Lower lobe of right lung (tissue), 2 donors: ENCODE measurements at regions not wholly inside any gene's neighbourhood (a gene's known extent, or its start where the extent isn't known, plus 50 kb on each side); places are given as distances from the start of the nearest gene placed in this dataset.

Experiments
- ATAC-seq, 2 donors: fragments of 200-7000 bp; cut with Tn5 transposase; one replicate each; pipeline ENCODE4 v1.9.1; 2020 to 2022; ENCODE audit warnings: mild to moderate bottlenecking in 2 of 2, moderate library complexity in 2 of 2
- DNase-seq: peaks from one replicate; pipeline ENCODE4 v3.0.0-alpha.2; 2020
- H3K27ac ChIP-seq: fragments of 200-600 bp; one replicate; pipeline ENCODE4 v1.8.0; 2022
- H3K27me3 ChIP-seq: fragments of 200-600 bp; one replicate; pipeline ENCODE4 v1.8.0; 2022; ENCODE audit warnings: low read depth
- H3K36me3 ChIP-seq: fragments of 200-600 bp; one replicate; pipeline ENCODE4 v1.8.0; 2022; ENCODE audit warnings: mild to moderate bottlenecking
- H3K4me1 ChIP-seq: fragments of 200-600 bp; one replicate; pipeline ENCODE4 v1.8.0; 2022
- H3K4me3 ChIP-seq: fragments of 200-600 bp; one replicate; pipeline ENCODE4 v1.8.0; 2022; ENCODE audit warnings: mild to moderate bottlenecking
- H3K9me3 ChIP-seq: fragments of 200-600 bp; one replicate; pipeline ENCODE4 v1.8.0; 2022
- intact Hi-C: fragments of 100-400 bp; cut with DNase I; formaldehyde crosslinking; loops from one replicate; pipeline ENCODE4 v1.11.0; 2022
- TF ChIP-seq, protein P1 (sequence below): fragments of 200-600 bp; IDR thresholded peaks from one replicate; pipeline ENCODE4 v1.8.0; 2022; ENCODE audit warnings: antibody characterized with exemption, mild to moderate bottlenecking
- donor health status: DM: no; HTN: yes; CAD: no; lungs with severe emphysema.

- no peak for ATAC-seq
- Histone ChIP-seq H3K27ac (no peak overlapping the region), H3K36me3 (no peaks in the 10 kb centered on the region), H3K4me3 (no peak overlapping the region), H3K4me1 (no peaks in the 10 kb centered on the region), H3K27me3 (no peaks in the 10 kb centered on the region), H3K9me3 (no peaks in the 10 kb centered on the region)
- TF ChIP-seq, protein P1, sequence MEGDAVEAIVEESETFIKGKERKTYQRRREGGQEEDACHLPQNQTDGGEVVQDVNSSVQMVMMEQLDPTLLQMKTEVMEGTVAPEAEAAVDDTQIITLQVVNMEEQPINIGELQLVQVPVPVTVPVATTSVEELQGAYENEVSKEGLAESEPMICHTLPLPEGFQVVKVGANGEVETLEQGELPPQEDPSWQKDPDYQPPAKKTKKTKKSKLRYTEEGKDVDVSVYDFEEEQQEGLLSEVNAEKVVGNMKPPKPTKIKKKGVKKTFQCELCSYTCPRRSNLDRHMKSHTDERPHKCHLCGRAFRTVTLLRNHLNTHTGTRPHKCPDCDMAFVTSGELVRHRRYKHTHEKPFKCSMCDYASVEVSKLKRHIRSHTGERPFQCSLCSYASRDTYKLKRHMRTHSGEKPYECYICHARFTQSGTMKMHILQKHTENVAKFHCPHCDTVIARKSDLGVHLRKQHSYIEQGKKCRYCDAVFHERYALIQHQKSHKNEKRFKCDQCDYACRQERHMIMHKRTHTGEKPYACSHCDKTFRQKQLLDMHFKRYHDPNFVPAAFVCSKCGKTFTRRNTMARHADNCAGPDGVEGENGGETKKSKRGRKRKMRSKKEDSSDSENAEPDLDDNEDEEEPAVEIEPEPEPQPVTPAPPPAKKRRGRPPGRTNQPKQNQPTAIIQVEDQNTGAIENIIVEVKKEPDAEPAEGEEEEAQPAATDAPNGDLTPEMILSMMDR = no peak
- intact Hi-C loops = no loop called here
- no peak for DNase-seq
Measured at GRCh38 chr17:13442361-13442760, 159.4 kb downstream of the HS3ST3A1 start.

- Histone ChIP-seq H3K36me3 (no peaks in the 10 kb centered on the region), H3K4me3 (no peak overlapping the region), H3K9me3 (no peaks in the 10 kb centered on the region), H3K27me3 (no peaks in the 10 kb centered on the region), H3K4me1 (no peaks in the 10 kb centered on the region), H3K27ac (no peak overlapping the region)
- DNase-seq = no peak
- TF ChIP-seq, protein P1 = no peak
- no peak for ATAC-seq
- intact Hi-C loops = no loop called here
Measured at GRCh38 chr17:13441873-13442272, 159.9 kb downstream of the HS3ST3A1 start.

GRCh38 chr17:13437966-13438779, 163.6 kb downstream of the HS3ST3A1 start:
- intact Hi-C loops = no loop called here
- Histone ChIP-seq H3K4me3 (no peak overlapping the region), H3K4me1 (no peaks in the 10 kb centered on the region), H3K27ac (no peak overlapping the region), H3K27me3 (no peaks in the 10 kb centered on the region), H3K36me3 (no peaks in the 10 kb centered on the region), H3K9me3 (no peaks in the 10 kb centered on the region)
- DNase-seq (no peak), ATAC-seq (no peak)
- TF ChIP-seq, protein P1 = no peak

- DNase-seq (no peak), ATAC-seq (no peak)
- TF ChIP-seq, protein P1 = no peak
- Histone ChIP-seq H3K27me3 (no peaks in the 10 kb centered on the region), H3K36me3 (no peaks in the 10 kb centered on the region), H3K4me3 (no peak overlapping the region), H3K9me3 (no peaks in the 10 kb centered on the region), H3K4me1 (no peaks in the 10 kb centered on the region), H3K27ac (no peak overlapping the region)
- intact Hi-C loops = no loop called here
Measured at GRCh38 chr17:13435230-13435629, 166.5 kb downstream of the HS3ST3A1 start.

- ATAC-seq = peak in 1 of 2 donors; percentile 52
- H3K27me3 ChIP-seq = no peaks in the 10 kb centered on the region
- TF ChIP-seq, protein P1 = no peak
- no peaks in the 10 kb centered on the region for H3K36me3 ChIP-seq
- H3K4me3 ChIP-seq = no peak overlapping the region
- no peak overlapping the region for H3K27ac ChIP-seq
- intact Hi-C loops = no loop called here
- no peaks in the 10 kb centered on the region for H3K4me1 ChIP-seq
- no peak for DNase-seq
- no peaks in the 10 kb centered on the region for H3K9me3 ChIP-seq
Measured at GRCh38 chr17:13429201-13429600, 172.5 kb downstream of the HS3ST3A1 start.
